IPS-18c (cell line): ENCODE measurements at regions not wholly inside any gene's neighbourhood (a gene's known extent, or its start where the extent isn't known, plus 50 kb on each side); places are given as distances from the start of the nearest gene placed in this dataset.

ENCODE experiments used
- H3K4me3 ChIP-seq: 2 replicates; pipeline ENCODE4 v1.7.0; 2013; ENCODE audit warnings: low read depth, mild to moderate bottlenecking, low read length, moderate library complexity; ENCODE audit not compliant: insufficient read depth
- H3K9me3 ChIP-seq: one replicate; pipeline ENCODE4 v1.6.1; 2013; ENCODE audit warnings: mild to moderate bottlenecking, low read length, moderate library complexity; ENCODE audit not compliant: control insufficient read depth, insufficient read depth

GRCh38 chr4:167443841-167444240 is 209.5 kb upstream of the SPOCK3 start:
- no peak overlapping the region for H3K4me3 ChIP-seq
- H3K9me3 ChIP-seq: no peaks in the 10 kb centered on the region

GRCh38 chr4:167452922-167453430 is 218.7 kb upstream of the SPOCK3 start:
- Histone ChIP-seq H3K9me3 (no peaks in the 10 kb centered on the region), H3K4me3 (no peak overlapping the region)

DNA sequence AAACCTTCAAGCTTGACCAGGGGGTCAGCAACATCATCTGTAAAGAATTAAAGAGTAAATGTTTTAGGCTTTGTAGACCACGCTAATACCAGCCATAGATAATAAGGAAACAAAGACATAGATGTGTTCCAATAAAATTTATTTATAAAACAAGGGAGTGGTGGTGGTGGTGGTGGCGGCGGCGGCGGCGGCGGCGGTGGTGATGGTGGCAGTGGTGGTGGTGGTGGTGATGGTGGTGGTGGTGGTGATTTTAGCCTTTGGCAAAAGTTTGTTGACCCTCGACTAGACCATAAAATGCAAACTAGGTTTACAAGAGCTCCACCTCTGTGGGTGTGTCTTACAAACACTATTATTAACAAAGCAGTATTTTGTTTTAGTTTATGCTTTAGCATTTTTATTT is 222.3 kb upstream of the SPOCK3 start:
- H3K4me3 ChIP-seq: no peak overlapping the region
- H3K9me3 ChIP-seq: no peaks in the 10 kb centered on the region

DNA sequence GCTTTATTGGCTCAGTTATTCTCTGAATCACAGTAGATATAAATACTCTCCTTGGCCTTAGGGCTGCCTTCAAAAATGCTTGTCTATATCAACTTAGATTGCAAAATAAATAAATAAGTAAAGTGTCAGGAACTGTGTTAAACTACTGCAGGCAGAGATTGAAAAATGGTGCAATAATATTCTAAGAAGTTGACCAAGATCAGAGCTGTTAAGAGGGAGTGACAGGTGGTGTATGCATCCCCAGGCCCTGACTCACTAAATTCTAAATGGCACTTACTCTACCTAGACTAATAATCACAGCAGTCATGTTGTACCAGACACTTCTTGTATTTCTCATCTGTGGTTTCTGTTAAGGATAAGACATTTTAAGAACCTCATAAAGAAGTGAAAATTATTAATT is 235.1 kb upstream of the SPOCK3 start:
- no peak overlapping the region for H3K4me3 ChIP-seq
- no peaks in the 10 kb centered on the region for H3K9me3 ChIP-seq

DNA sequence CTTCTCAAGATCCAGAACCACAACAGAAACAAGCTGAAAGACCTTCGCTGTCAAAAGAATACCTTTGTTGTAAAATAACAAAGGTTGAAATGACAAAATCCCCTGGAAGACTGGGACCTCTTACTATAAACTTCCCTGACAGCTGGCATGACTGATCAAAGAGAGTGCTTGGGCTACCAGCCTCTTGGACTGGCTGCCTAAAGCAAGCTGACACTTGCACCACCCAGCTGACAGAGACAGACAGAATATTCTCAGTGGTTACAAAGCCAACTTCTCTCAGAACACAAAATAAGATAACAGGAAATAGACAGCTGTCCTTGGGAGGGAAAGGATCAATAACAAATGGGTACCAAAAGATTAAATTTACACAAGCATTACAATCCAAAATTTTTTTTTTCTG is 241.7 kb upstream of the SPOCK3 start:
- Histone ChIP-seq H3K9me3 (no peaks in the 10 kb centered on the region), H3K4me3 (no peak overlapping the region)

- H3K9me3 ChIP-seq: peaks cover 2% of the 10 kb centered on the region
Measured at GRCh38 chr4:167492007-167492406, 257.7 kb upstream of the SPOCK3 start.

GRCh38 chr4:167509551-167509950 is 275.3 kb upstream of the SPOCK3 start:
- no peak overlapping the region for H3K4me3 ChIP-seq

More at GRCh38 chr4:167492007-167492406, 257.7 kb upstream of the SPOCK3 start:
- no peak overlapping the region for H3K4me3 ChIP-seq

DNA sequence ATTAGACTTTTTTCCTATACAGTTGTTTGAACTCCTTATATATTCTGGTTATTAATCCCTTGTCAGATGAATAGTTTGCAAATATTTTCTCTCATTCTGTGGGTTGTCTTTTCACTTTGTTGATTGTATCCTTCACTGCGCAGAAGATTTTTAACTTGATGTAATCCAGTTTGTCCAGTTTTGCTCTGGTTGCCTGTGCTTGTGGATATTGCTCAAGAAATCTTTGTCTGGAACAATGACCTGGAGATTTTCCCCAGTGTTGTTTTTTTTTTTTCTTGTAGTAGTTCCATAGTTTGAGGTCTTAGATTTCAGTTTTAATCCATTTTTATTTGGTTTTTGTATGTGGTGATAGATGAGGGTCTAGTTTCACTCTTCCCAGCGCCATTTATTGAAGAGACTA is 289.8 kb upstream of the SPOCK3 start:
- H3K4me3 ChIP-seq: no peak overlapping the region
- H3K9me3 ChIP-seq: no peaks in the 10 kb centered on the region

More at GRCh38 chr4:167509551-167509950, 275.3 kb upstream of the SPOCK3 start:
- peaks cover 3% of the 10 kb centered on the region for H3K9me3 ChIP-seq

GRCh38 chr4:167537761-167538160 is 303.5 kb upstream of the SPOCK3 start:
- H3K4me3 ChIP-seq: no peak overlapping the region
- H3K9me3 ChIP-seq: no peaks in the 10 kb centered on the region

- H3K4me3 ChIP-seq: no peak overlapping the region
- no peaks in the 10 kb centered on the region for H3K9me3 ChIP-seq
Measured at GRCh38 chr4:167541286-167541685, 307.0 kb upstream of the SPOCK3 start.

- Histone ChIP-seq H3K4me3 (no peak overlapping the region), H3K9me3 (no peaks in the 10 kb centered on the region)
Measured at GRCh38 chr4:167544391-167544790, 310.1 kb upstream of the SPOCK3 start.

GRCh38 chr4:167550021-167550420 is 315.7 kb upstream of the SPOCK3 start:
- Histone ChIP-seq H3K9me3 (no peaks in the 10 kb centered on the region), H3K4me3 (no peak overlapping the region)

GRCh38 chr4:167555338-167556022 is 321.2 kb upstream of the SPOCK3 start:
- no peaks in the 10 kb centered on the region for H3K9me3 ChIP-seq
- H3K4me3 ChIP-seq: no peak overlapping the region

GRCh38 chr4:167578906-167579305 is 344.6 kb upstream of the SPOCK3 start:
- Histone ChIP-seq H3K9me3 (peaks cover 12% of the 10 kb centered on the region), H3K4me3 (no peak overlapping the region)

- H3K9me3 ChIP-seq: peaks cover 9% of the 10 kb centered on the region
- no peak overlapping the region for H3K4me3 ChIP-seq
Measured at GRCh38 chr4:167581449-167581965, 347.2 kb upstream of the SPOCK3 start.

- Histone ChIP-seq H3K9me3 (peaks cover under 1% of the 10 kb centered on the region), H3K4me3 (no peak overlapping the region)
Measured at GRCh38 chr4:167587361-167587760, 353.1 kb upstream of the SPOCK3 start.

- Histone ChIP-seq H3K4me3 (no peak overlapping the region), H3K9me3 (no peaks in the 10 kb centered on the region)
Measured at GRCh38 chr4:167595898-167596297, 361.6 kb upstream of the SPOCK3 start.

DNA sequence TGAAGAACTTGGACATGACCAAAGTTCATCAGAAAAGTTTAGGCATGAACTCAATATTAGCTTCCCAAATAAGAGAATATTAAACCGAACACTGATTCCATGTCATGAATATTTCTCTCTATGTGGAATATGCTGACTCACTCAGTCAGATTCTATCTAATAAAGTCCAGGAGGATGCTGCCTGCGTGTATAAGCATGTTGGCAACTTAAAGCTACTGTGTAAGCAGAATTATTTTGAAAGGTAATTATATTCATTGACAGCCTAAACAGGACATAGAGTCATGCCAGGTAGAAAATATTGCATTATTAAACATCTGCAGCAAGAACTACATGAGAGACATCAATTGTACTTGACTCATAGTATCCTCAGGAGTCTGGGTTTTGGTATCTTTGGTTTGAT is 367.9 kb upstream of the SPOCK3 start:
- no peak overlapping the region for H3K4me3 ChIP-seq
- no peaks in the 10 kb centered on the region for H3K9me3 ChIP-seq

DNA sequence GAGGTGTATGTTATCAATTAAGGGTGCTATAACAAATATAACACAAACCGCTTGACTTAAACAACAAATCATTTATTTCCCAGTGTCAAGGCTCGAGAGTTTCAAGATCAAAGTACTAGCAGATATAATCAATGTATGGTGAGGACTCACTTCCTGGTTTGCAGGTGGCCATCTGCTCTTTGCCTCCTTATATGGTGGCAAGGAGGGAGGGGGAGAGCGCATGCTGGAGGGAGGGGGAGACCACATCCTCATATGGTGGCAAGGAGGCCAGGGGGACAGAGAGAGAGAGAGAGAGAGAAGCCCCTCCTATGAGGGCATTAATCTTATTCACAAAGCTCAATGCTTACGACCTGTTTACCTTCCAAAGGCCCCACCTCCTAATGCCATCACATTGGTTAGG is 372.3 kb upstream of the SPOCK3 start:
- Histone ChIP-seq H3K9me3 (no peaks in the 10 kb centered on the region), H3K4me3 (no peak overlapping the region)
